ENCODE measurements at regions not wholly inside any gene's neighbourhood (a gene's known extent, or its start where the extent isn't known, plus 50 kb on each side); places are given as distances from the start of the nearest gene placed in this dataset.

- DNase-seq (ENCODE audit: low read depth in 4 of 4, low spot score in 2 of 4), result no peak
Observed at GRCh38 chr6:132244744-132245143, 156.5 kb downstream of the MOXD1 start.

GRCh38 chr6:132236744-132237143, 164.5 kb downstream of the MOXD1 start:
- peak in 1 of 4 donors; percentile 18 for DNase-seq (ENCODE audit: low read depth in 4 of 4, low spot score in 2 of 4)

GRCh38 chr6:132236281-132236680, 165.0 kb downstream of the MOXD1 start:
- no peak for DNase-seq (ENCODE audit: low read depth in 4 of 4, low spot score in 2 of 4)

GRCh38 chr6:132235596-132236280, 165.5 kb downstream of the MOXD1 start:
- no peak for DNase-seq (ENCODE audit: low read depth in 4 of 4, low spot score in 2 of 4)

- no peak for DNase-seq (ENCODE audit: low read depth in 4 of 4, low spot score in 2 of 4)
Observed at GRCh38 chr6:132234356-132234755, 166.9 kb downstream of the MOXD1 start.

- no peak for DNase-seq (ENCODE audit: low read depth in 4 of 4, low spot score in 2 of 4)
Observed at GRCh38 chr6:132231121-132231884, 170.0 kb downstream of the MOXD1 start.

- no peak for DNase-seq (ENCODE audit: low read depth in 4 of 4, low spot score in 2 of 4)
Observed at GRCh38 chr6:132228894-132229293, 172.4 kb downstream of the MOXD1 start.

- no peak for DNase-seq (ENCODE audit: low read depth in 4 of 4, low spot score in 2 of 4)
Observed at GRCh38 chr6:132227904-132228303, 173.4 kb downstream of the MOXD1 start.

- DNase-seq (ENCODE audit: low read depth in 4 of 4, low spot score in 2 of 4), result no peak
Observed at GRCh38 chr6:132224943-132225342, 176.3 kb downstream of the MOXD1 start.

- DNase-seq (ENCODE audit: low read depth in 4 of 4, low spot score in 2 of 4), result peak in 1 of 4 donors; percentile 16
Observed at GRCh38 chr6:132220800-132221199, 180.5 kb downstream of the MOXD1 start.

- DNase-seq (ENCODE audit: low read depth in 4 of 4, low spot score in 2 of 4), result no peak
Observed at GRCh38 chr6:132219901-132220300, 181.4 kb downstream of the MOXD1 start.

GRCh38 chr6:132218059-132218696, 183.1 kb downstream of the MOXD1 start:
- peak in 1 of 4 donors; percentile 20 for DNase-seq (ENCODE audit: low read depth in 4 of 4, low spot score in 2 of 4)

- no peak for DNase-seq (ENCODE audit: low read depth in 4 of 4, low spot score in 2 of 4)
Observed at GRCh38 chr6:132215805-132216204, 185.5 kb downstream of the MOXD1 start.

GRCh38 chr6:132214716-132215115, 186.6 kb downstream of the MOXD1 start:
- DNase-seq (ENCODE audit: low read depth in 4 of 4, low spot score in 2 of 4), result no peak

GRCh38 chr6:132213732-132214131, 187.5 kb downstream of the MOXD1 start:
- DNase-seq (ENCODE audit: low read depth in 4 of 4, low spot score in 2 of 4), result no peak

- DNase-seq (ENCODE audit: low read depth in 4 of 4, low spot score in 2 of 4), result no peak
Observed at GRCh38 chr6:132213191-132213590, 188.1 kb downstream of the MOXD1 start.

GRCh38 chr6:132210886-132211563, 190.2 kb downstream of the MOXD1 start:
- DNase-seq (ENCODE audit: low read depth in 4 of 4, low spot score in 2 of 4), result no peak

GRCh38 chr6:132209351-132209750, 191.9 kb downstream of the MOXD1 start:
- DNase-seq (ENCODE audit: low read depth in 4 of 4, low spot score in 2 of 4), result no peak

GRCh38 chr6:132207991-132208390, 193.3 kb downstream of the MOXD1 start:
- no peak for DNase-seq (ENCODE audit: low read depth in 4 of 4, low spot score in 2 of 4)

GRCh38 chr6:132205946-132206345, 195.3 kb downstream of the MOXD1 start:
- no peak for DNase-seq (ENCODE audit: low read depth in 4 of 4, low spot score in 2 of 4)

- DNase-seq (ENCODE audit: low read depth in 4 of 4, low spot score in 2 of 4), result no peak
Observed at GRCh38 chr6:132204591-132204990, 196.7 kb downstream of the MOXD1 start.

Data from left renal cortex interstitium (tissue), 4 donors.